SK-N-MC (cell line): ENCODE measurements at regions not wholly inside any gene's neighbourhood (a gene's known extent, or its start where the extent isn't known, plus 50 kb on each side); places are given as distances from the start of the nearest gene placed in this dataset.

Source experiments
- EZH2 ChIP-seq: fragments of 200-600 bp; sonication (generic); IDR thresholded peaks from one replicate; pipeline ENCODE4 v1.6.1; 2017; ENCODE audit warnings: antibody characterized with exemption
- FOXP2 ChIP-seq: optimal IDR thresholded peaks from 2 replicates; pipeline ENCODE3; 2011; ENCODE audit warnings: mild to moderate bottlenecking, moderate library complexity; ENCODE audit not compliant: insufficient read depth; ENCODE audit errors: extremely low read length, control extremely low read depth
- POLR2AphosphoS5 ChIP-seq: IDR thresholded peaks from 2 replicates; pipeline ENCODE4 v1.6.1; 2012; ENCODE audit warnings: mild to moderate bottlenecking, low read depth, low read length, borderline replicate concordance

DNA sequence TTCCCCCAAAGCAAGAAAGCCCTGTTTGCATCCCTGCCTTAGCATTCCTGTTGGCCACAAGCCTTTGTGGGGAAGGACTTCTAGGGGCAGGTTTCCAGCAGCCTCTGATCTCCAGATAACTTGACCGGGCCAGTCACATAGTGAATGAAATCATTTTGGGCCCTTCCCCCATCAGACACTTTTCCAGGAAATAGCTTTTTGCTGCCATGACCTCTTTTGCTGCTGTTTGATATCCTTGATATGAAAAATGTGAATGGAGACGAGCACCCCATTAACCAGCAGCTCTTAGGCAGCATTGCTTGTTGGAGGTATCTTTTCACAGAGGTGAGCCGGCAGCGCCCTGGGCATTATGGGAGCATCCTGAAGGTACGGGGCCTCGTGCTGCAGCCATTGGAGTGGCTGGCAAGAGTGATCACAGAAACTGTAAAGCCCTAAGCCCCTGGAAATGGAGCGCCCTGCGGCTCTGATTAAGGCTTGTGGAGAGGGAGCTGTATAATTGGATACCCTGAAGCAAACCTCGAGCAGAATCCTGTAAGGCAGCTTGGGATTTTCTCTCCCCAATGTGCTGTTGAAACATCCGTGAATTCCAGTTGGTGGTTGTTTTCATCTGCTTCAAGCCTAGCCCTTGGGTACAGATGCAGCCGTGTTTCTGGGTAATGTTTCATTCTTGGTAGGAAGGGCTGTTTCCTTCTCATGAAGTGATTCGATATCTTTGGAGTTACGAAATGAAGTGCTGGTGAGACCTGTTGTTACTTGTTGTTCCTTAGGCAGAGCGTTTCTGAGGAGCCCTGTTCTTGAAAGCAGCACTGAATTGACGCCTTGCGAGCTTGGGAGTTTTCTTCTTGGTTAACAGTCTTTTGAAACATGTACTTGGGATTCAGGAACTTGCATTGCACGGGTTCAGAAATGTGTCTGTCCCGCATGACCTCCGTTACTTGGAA lies 179.0 kb downstream of the PTEN start:
- no peak for TF ChIP-seq POLR2AphosphoS5
- TF ChIP-seq EZH2: no peak
- no peak for TF ChIP-seq FOXP2
